Calu3 (cell line): ENCODE measurements at regions not wholly inside any gene's neighbourhood (a gene's known extent, or its start where the extent isn't known, plus 50 kb on each side); places are given as distances from the start of the nearest gene placed in this dataset.

Source experiments
- BruUV-seq: library from RNA; stranded (reverse); fragments of 400-500 nt; replicated peaks from 2 replicates; lab custom pipeline; 2021; lab: Mats Ljungman, UMichigan
- CTCF ChIA-PET: fragments of 300-600 bp; sonication (Branson Sonifier 250); formaldehyde crosslinking; loops from one replicate; lab custom pipeline; 2022; ENCODE audit warnings: antibody characterized with exemption; lab: Charles Lee
- DNase-seq: peaks from one replicate; pipeline ENCODE4 v3.0.0; 2022
- H3K27ac Mint-ChIP-seq: one replicate; pipeline ENCODE4 v1.8.0; 2022; ENCODE audit warnings: mixed read lengths; ENCODE audit not compliant: unreplicated experiment
- H3K27me3 Mint-ChIP-seq: one replicate; pipeline ENCODE4 v1.8.0; 2022; ENCODE audit warnings: mixed read lengths; ENCODE audit not compliant: unreplicated experiment
- H3K36me3 Mint-ChIP-seq: one replicate; pipeline ENCODE4 v1.8.0; 2022; ENCODE audit warnings: mild to moderate bottlenecking, moderate library complexity, mixed read lengths; ENCODE audit not compliant: insufficient read depth, unreplicated experiment
- H3K4me1 Mint-ChIP-seq: one replicate; pipeline ENCODE4 v1.8.0; 2022; ENCODE audit warnings: mild to moderate bottlenecking, low read depth, mixed read lengths; ENCODE audit not compliant: unreplicated experiment
- H3K4me3 Mint-ChIP-seq: one replicate; pipeline ENCODE4 v1.8.0; 2022; ENCODE audit warnings: mild to moderate bottlenecking, low read depth, moderate library complexity, mixed read lengths; ENCODE audit not compliant: unreplicated experiment
- H3K9me3 Mint-ChIP-seq: one replicate; pipeline ENCODE4 v1.8.0; 2022; ENCODE audit warnings: low read depth, mixed read lengths; ENCODE audit not compliant: unreplicated experiment
- intact Hi-C: fragments of 100-400 bp; cut with micrococcal nuclease; formaldehyde crosslinking; loops from one replicate; pipeline ENCODE4 v1.10.0; 2022; ENCODE audit not compliant: unreplicated experiment
- TF ChIP-seq, protein P1 (sequence below): fragments of 200-600 bp; IDR thresholded peaks from one replicate; pipeline ENCODE4 v1.8.0; 2022; ENCODE audit warnings: antibody characterized with exemption; ENCODE audit not compliant: unreplicated experiment

DNA sequence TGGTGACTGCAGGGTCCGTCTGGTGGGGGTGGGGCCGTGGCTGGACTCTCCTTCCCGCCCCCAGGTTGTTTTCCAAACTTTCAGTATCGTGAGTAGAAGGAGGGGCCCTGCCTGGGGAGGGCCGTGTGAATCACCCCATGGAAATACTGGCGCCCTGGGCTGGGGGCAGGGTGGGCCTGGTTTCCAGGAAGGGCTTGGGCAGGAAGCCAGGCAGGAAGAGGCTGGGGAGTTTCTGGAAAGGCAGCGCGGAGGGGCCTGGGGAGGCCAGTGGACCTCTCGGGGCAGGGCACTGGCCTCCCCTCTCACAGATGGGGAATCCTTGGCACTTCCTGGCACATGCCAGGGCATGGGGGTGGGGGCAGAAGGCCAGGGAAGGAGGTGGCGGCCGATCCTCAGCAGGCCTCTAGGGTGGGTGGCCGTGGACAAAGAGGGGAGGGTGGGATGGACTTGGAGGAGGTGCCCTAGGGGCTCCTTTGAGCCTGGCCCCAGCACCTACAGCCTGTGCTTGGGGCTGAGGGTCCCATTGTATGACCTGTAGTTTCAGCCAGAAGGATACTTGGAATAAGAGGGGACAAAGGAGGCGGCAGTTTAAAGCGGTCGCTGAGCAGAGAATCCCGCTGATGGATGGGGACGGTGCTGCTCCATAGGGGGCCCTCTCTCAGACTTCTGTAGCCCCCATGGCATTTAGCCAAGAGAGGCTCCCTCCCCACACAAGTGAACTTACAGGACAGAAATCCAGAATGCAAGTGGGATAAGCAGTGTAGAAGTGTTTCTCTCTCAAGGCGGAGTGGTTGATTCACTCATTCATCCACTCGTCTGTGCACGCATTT, 56.5 kb upstream of the GATA2 start:
- no TSS peak for BruUV-seq
- TF ChIP-seq, protein P1, sequence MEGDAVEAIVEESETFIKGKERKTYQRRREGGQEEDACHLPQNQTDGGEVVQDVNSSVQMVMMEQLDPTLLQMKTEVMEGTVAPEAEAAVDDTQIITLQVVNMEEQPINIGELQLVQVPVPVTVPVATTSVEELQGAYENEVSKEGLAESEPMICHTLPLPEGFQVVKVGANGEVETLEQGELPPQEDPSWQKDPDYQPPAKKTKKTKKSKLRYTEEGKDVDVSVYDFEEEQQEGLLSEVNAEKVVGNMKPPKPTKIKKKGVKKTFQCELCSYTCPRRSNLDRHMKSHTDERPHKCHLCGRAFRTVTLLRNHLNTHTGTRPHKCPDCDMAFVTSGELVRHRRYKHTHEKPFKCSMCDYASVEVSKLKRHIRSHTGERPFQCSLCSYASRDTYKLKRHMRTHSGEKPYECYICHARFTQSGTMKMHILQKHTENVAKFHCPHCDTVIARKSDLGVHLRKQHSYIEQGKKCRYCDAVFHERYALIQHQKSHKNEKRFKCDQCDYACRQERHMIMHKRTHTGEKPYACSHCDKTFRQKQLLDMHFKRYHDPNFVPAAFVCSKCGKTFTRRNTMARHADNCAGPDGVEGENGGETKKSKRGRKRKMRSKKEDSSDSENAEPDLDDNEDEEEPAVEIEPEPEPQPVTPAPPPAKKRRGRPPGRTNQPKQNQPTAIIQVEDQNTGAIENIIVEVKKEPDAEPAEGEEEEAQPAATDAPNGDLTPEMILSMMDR: no peak
- peak overlapping the region; percentile 37 for H3K27ac Mint-ChIP-seq
- peaks cover 8% of the 10 kb centered on the region for H3K27me3 Mint-ChIP-seq
- H3K36me3 Mint-ChIP-seq: peaks cover 4% of the 10 kb centered on the region
- intact Hi-C loops: no loop called here
- H3K4me3 Mint-ChIP-seq: peak overlapping the region; percentile 27
- peak; percentile 83 for DNase-seq
- CTCF ChIA-PET: interaction anchor here (0.5 to 0.6 kb wide), 2 partner anchors 24 to 751 kb away, joined by 5 to 9 read pairs; no protein-coding TSS in a partner anchor
- H3K4me1 Mint-ChIP-seq: peaks cover 9% of the 10 kb centered on the region
- no peaks in the 10 kb centered on the region for H3K9me3 Mint-ChIP-seq

DNA sequence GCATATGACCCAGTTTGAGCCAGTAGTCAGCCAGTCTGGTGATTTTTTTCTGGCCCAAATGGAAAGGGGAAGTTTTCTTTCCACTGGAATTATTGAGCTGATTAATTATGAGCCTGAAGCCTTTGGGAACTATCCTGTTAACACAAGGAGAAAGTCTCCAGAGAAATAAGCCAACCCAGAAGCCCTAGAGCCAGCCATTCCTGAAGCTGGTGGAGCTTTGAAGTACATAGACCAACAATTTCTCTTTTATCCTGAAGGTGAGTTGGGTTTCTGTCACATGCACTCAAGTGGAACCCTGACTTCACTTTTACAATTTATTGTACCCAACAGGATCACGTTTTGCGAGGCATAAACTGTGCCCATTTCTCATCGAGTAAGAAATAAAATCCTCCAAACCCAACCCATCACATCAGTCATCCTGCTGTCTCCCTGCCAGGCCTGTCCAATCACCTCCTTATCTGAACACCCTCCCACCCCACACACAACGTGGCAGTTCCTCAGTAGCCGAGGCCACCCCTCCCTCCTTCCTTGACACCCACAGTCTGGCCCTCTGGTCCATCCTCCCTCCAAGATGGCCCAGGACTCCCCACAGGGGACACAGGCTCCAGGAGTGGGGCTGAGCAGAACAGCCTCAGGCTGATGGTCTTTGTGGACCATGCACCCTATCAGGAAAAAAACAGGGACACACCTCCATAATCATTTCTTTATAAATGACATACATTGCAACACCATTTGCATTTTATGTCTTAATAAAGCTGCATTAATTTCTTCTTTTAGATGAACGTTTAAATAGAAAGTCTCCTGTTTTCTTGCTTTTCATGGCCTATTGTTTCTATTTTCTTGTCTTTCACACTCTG, 55.7 kb upstream of the GATA2 start:
- intact Hi-C loops: no loop called here
- Mint-ChIP-seq H3K9me3 (no peaks in the 10 kb centered on the region), H3K27me3 (no peaks in the 10 kb centered on the region), H3K27ac (peak overlapping the region; percentile 37), H3K4me3 (peak overlapping the region; percentile 27), H3K36me3 (peaks cover 4% of the 10 kb centered on the region), H3K4me1 (peaks cover 9% of the 10 kb centered on the region)
- TF ChIP-seq, protein P1: no peak
- no TSS peak for BruUV-seq
- no peak for DNase-seq
- CTCF ChIA-PET: interaction anchor here (0.5 kb wide), 1 partner anchor 25 kb away, joined by 5 read pairs; no protein-coding TSS in a partner anchor

DNA sequence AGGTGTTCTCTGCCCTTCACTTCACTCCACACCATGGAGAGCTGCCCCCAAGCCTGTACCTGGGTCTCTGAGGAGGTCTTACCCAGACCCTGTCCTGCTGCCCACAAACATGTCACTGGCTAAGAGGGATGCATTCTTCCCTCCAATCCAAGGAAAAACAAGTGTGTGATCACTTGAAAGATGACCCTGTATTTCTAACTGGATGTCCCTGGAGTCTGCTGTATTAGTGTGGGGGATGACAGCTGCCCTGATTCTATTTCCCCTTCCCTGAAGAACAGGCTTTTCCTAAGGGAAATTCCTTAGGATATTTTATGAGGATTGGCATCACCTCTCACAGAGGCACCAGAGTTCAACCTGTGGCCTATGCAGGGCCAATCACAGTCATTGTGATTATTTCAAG, 55.0 kb upstream of the GATA2 start:
- intact Hi-C loops: no loop called here
- BruUV-seq: no TSS peak
- DNase-seq: no peak
- CTCF ChIA-PET: no interaction called here
- Mint-ChIP-seq H3K27me3 (peaks cover 3% of the 10 kb centered on the region), H3K9me3 (peaks cover 3% of the 10 kb centered on the region), H3K4me1 (peaks cover 9% of the 10 kb centered on the region), H3K27ac (no peak overlapping the region), H3K4me3 (no peak overlapping the region), H3K36me3 (peaks cover 4% of the 10 kb centered on the region)
- TF ChIP-seq, protein P1: no peak

DNA sequence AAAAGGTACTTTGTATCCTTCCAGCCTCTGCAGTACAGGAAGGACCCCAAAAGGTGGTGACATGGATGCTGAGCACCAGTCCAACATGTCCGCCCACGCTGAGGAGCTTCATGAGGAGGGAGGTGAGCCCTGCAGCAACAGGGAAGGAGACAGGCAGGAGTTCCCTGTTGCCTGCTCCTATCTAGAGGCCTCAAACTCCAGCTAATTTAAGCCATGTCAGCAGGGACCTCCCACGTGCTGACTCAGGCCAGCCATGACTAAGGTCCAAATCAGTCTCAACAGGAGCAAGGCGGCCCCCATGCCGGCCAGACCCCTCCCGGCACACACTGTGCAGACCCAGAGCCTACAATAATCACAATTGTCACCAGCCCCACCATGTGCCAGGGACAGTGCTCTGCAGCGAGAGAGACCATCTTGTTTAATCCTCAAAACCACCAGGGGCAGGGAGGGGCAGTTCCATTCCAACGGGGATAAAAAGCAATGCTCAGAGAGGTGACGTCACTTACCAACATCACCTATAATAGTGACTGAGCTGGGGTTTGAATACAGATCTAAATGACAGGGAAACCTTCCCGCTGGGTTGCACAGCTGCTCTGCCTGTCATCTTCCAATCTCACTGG, 54.5 kb upstream of the GATA2 start:
- TF ChIP-seq, protein P1: no peak
- no peak overlapping the region for H3K27ac Mint-ChIP-seq
- CTCF ChIA-PET: interaction anchor here (0.6 to 1.3 kb wide), 2 partner anchors 41 to 501 kb away, joined by 3 to 4 read pairs; no protein-coding TSS in a partner anchor
- intact Hi-C loops: no loop called here
- H3K4me3 Mint-ChIP-seq: no peak overlapping the region
- no TSS peak for BruUV-seq
- peaks cover 3% of the 10 kb centered on the region for H3K9me3 Mint-ChIP-seq
- DNase-seq: no peak
- H3K36me3 Mint-ChIP-seq: peaks cover 4% of the 10 kb centered on the region
- H3K4me1 Mint-ChIP-seq: peaks cover 9% of the 10 kb centered on the region
- peaks cover 8% of the 10 kb centered on the region for H3K27me3 Mint-ChIP-seq
